ENCODE measurements at regions not wholly inside any gene's neighbourhood (a gene's known extent, or its start where the extent isn't known, plus 50 kb on each side); places are given as distances from the start of the nearest gene placed in this dataset.

GRCh38 chr6:140388192-140388802 lies 1013.8 kb upstream of the CITED2 start:
- TF ChIP-seq CTCF (IDR thresholded peaks at IDR 0.05; ENCODE audit: low read length) (no peak), EZH2 (IDR thresholded peaks at IDR 0.05; ENCODE audit: borderline replicate concordance, low read length) (no peak)
